ENCODE measurements at regions not wholly inside any gene's neighbourhood (a gene's known extent, or its start where the extent isn't known, plus 50 kb on each side); places are given as distances from the start of the nearest gene placed in this dataset.

DNA sequence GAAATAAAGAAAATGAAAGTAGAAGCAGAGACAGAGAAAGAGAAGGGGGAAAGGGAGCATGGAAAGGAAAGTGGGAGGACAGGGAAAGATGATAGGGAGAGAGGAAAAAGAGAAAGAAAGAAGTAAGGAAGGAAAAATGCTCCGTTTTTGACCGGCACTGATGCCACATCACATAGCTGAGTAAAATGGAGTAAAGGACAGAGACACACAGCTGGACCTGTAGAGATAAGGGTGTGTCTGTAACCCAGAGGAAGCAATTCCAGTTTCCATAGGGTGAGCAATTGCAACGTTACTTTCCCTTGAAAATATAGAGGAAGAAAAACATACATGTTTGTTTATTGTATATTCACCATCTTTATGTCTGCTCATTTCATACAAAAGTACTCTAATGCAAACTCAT, 1866.9 kb upstream of the PIK3C3 start:
- H3K4me1 Mint-ChIP-seq (ENCODE audit: low read depth, unreplicated experiment), result no peaks in the 10 kb centered on the region
- TF ChIP-seq, protein P1, sequence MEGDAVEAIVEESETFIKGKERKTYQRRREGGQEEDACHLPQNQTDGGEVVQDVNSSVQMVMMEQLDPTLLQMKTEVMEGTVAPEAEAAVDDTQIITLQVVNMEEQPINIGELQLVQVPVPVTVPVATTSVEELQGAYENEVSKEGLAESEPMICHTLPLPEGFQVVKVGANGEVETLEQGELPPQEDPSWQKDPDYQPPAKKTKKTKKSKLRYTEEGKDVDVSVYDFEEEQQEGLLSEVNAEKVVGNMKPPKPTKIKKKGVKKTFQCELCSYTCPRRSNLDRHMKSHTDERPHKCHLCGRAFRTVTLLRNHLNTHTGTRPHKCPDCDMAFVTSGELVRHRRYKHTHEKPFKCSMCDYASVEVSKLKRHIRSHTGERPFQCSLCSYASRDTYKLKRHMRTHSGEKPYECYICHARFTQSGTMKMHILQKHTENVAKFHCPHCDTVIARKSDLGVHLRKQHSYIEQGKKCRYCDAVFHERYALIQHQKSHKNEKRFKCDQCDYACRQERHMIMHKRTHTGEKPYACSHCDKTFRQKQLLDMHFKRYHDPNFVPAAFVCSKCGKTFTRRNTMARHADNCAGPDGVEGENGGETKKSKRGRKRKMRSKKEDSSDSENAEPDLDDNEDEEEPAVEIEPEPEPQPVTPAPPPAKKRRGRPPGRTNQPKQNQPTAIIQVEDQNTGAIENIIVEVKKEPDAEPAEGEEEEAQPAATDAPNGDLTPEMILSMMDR (IDR thresholded peaks at IDR 0.05; ENCODE audit: insufficient read depth in 1 of 2, low read depth in 1 of 2, low read length in 1 of 2, severe bottlenecking in 1 of 2, unreplicated experiment in 1 of 2), result no peak

DNA sequence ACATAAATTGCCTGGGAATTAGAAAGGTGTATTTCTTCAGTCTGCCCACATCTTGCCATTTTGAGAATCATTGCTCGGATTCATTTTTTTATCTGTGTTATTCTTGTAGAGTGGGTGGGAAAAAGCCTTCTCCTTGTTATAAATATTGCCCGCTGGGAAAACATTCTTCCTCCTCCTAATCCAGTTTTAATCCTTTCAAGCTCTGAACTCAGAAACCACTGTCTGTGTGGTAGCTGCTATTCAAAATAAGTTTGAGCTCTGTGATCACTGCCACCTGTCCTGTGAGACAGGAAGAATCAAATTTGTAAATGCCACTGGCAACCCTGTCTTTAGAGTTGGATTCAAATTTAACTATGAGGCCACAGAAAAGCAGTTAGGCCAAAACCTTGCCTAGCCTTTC, 1875.2 kb upstream of the PIK3C3 start:
- H3K36me3 ChIP-seq (ENCODE audit: control insufficient read depth, insufficient read depth, low read length), result no peaks in the 10 kb centered on the region
- ChIA-PET CTCF (no interaction called here), POLR2A (no interaction called here)
- Mint-ChIP-seq H3K27ac (ENCODE audit: unreplicated experiment) (no peak overlapping the region), H3K4me1 (ENCODE audit: low read depth, unreplicated experiment) (no peaks in the 10 kb centered on the region), H3K9me3 (ENCODE audit: unreplicated experiment) (no peaks in the 10 kb centered on the region), H3K36me3 (ENCODE audit: insufficient read depth, unreplicated experiment) (no peaks in the 10 kb centered on the region), H3K27me3 (ENCODE audit: insufficient read depth, unreplicated experiment) (no peaks in the 10 kb centered on the region), H3K4me3 (ENCODE audit: unreplicated experiment) (no peak overlapping the region)
- H3K4me1 ChIP-seq, result no peaks in the 10 kb centered on the region
- TF ChIP-seq, protein P1 (IDR thresholded peaks at IDR 0.05; ENCODE audit: insufficient read depth in 1 of 2, low read depth in 1 of 2, low read length in 1 of 2, severe bottlenecking in 1 of 2, unreplicated experiment in 1 of 2), result no peak
- no peaks in the 10 kb centered on the region for H3K9me3 ChIP-seq
- no peaks in the 10 kb centered on the region for H3K27me3 ChIP-seq (replicated peaks; ENCODE audit: control insufficient read depth, insufficient read depth, low read length)
- H3K4me3 ChIP-seq (ENCODE audit: low read depth, low read length), result no peak overlapping the region
- DNase-seq, result no peak
- BruUV-seq (replicated peaks), result no TSS peak
- intact Hi-C loops (cut with micrococcal nuclease; ENCODE audit: unreplicated experiment), result no loop called here

More for the DNA sequence above, 1866.9 kb upstream of the PIK3C3 start:
- Histone ChIP-seq H3K9me3 (no peaks in the 10 kb centered on the region), H3K4me3 (ENCODE audit: low read depth, low read length) (no peak overlapping the region), H3K36me3 (ENCODE audit: control insufficient read depth, insufficient read depth, low read length) (no peaks in the 10 kb centered on the region), H3K4me1 (no peaks in the 10 kb centered on the region), H3K27me3 (replicated peaks; ENCODE audit: control insufficient read depth, insufficient read depth, low read length) (no peaks in the 10 kb centered on the region)
- intact Hi-C loops (cut with micrococcal nuclease; ENCODE audit: unreplicated experiment), result no loop called here
- POLR2A ChIA-PET, result no interaction called here
- Mint-ChIP-seq H3K27ac (ENCODE audit: unreplicated experiment) (no peak overlapping the region), H3K27me3 (ENCODE audit: insufficient read depth, unreplicated experiment) (peaks cover 6% of the 10 kb centered on the region), H3K9me3 (ENCODE audit: unreplicated experiment) (no peaks in the 10 kb centered on the region), H3K4me3 (ENCODE audit: unreplicated experiment) (no peak overlapping the region), H3K36me3 (ENCODE audit: insufficient read depth, unreplicated experiment) (no peaks in the 10 kb centered on the region)
- CTCF ChIA-PET, result no interaction called here
- no peak for DNase-seq
- no TSS peak for BruUV-seq (replicated peaks)

DNA sequence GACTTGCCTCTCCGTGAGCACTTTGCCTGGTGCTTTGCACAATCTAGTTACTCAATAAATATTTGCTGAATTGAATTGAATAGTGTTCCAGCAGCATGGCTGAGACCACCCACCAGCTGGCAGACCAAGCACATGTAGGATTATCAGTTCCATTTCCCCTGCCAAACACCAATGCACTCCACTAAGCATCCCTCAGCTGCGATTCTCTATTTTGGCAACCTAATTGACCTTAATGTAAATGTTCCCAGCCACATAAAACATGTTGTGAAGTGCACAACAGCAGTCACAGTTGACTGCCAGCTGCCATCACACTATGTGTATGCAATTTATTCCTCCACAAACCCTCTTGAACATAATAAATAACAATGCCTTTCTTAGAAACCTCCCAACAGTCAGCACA, 1879.4 kb upstream of the PIK3C3 start:
- H3K27me3 ChIP-seq (replicated peaks; ENCODE audit: control insufficient read depth, insufficient read depth, low read length), result no peaks in the 10 kb centered on the region
- no TSS peak for BruUV-seq (replicated peaks)
- no peak for DNase-seq
- POLR2A ChIA-PET, result no interaction called here
- Mint-ChIP-seq H3K4me3 (ENCODE audit: unreplicated experiment) (no peak overlapping the region), H3K27ac (ENCODE audit: unreplicated experiment) (no peak overlapping the region), H3K4me1 (ENCODE audit: low read depth, unreplicated experiment) (no peaks in the 10 kb centered on the region), H3K9me3 (ENCODE audit: unreplicated experiment) (no peaks in the 10 kb centered on the region), H3K27me3 (ENCODE audit: insufficient read depth, unreplicated experiment) (no peaks in the 10 kb centered on the region), H3K36me3 (ENCODE audit: insufficient read depth, unreplicated experiment) (no peaks in the 10 kb centered on the region)
- TF ChIP-seq, protein P1 (IDR thresholded peaks at IDR 0.05; ENCODE audit: insufficient read depth in 1 of 2, low read depth in 1 of 2, low read length in 1 of 2, severe bottlenecking in 1 of 2, unreplicated experiment in 1 of 2), result no peak
- H3K36me3 ChIP-seq (ENCODE audit: control insufficient read depth, insufficient read depth, low read length), result no peaks in the 10 kb centered on the region
- intact Hi-C loops (cut with micrococcal nuclease; ENCODE audit: unreplicated experiment), result no loop called here
- H3K4me1 ChIP-seq, result no peaks in the 10 kb centered on the region
- H3K4me3 ChIP-seq (ENCODE audit: low read depth, low read length), result no peak overlapping the region
- CTCF ChIA-PET, result no interaction called here
- H3K9me3 ChIP-seq, result no peaks in the 10 kb centered on the region

Measured in Caco-2 (cell line).